Large intestine (tissue), 3 donors: ENCODE measurements at regions not wholly inside any gene's neighbourhood (a gene's known extent, or its start where the extent isn't known, plus 50 kb on each side); places are given as distances from the start of the nearest gene placed in this dataset.

Experiments
- DNase-seq, 2 donors: peaks; one replicate each; pipeline versions ENCODE4 v3.0.0 to v3.0.0-alpha.2; 2013
- H3K27ac ChIP-seq: one replicate; pipeline ENCODE4 v1.5.1; 2013; ENCODE audit warnings: low read length
- H3K27me3 ChIP-seq: 2 replicates; pipeline ENCODE4 v1.6.1; 2013; ENCODE audit warnings: low read length; ENCODE audit not compliant: control insufficient read depth, insufficient read depth
- H3K36me3 ChIP-seq: 2 replicates; pipeline ENCODE4 v1.6.1; 2013; ENCODE audit warnings: low read length; ENCODE audit not compliant: control insufficient read depth, insufficient read depth
- H3K4me1 ChIP-seq: one replicate; pipeline ENCODE4 v1.6.1; 2013; ENCODE audit warnings: low read length; ENCODE audit not compliant: control insufficient read depth, insufficient read depth
- H3K4me3 ChIP-seq: one replicate; pipeline ENCODE4 v1.5.1; 2013; ENCODE audit warnings: low read length
- H3K9me3 ChIP-seq: one replicate; pipeline ENCODE4 v1.6.1; 2013; ENCODE audit warnings: mild to moderate bottlenecking, low read depth, low read length, moderate library complexity; ENCODE audit not compliant: control insufficient read depth
- WGBS: methylation state at CpG from one replicate; pipeline ENCODE4 v1.1.5; 2013; ENCODE audit warnings: low lambda C conversion rate; ENCODE audit not compliant: insufficient coverage; 5-methylcytosine and 5-hydroxymethylcytosine counted together

DNA sequence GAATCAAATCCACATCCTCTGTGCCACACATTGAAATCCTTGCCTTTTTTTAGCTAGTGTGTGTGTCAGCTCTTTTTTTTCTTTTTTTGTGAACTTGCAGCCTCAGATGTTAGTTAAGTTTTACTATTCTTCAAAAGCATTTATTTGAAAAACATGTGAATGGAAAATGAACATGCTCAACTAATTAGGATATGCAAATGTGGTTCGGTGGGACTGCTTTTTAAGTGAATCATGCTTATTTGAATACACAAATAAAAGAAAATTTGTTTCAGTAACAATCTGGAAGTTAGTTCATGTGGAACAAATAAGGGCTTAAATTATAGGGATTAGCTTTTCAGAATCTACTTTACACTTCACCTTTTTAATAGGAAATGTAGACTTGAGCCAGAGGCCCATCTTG is 751.5 kb upstream of the FAM241A start:
- H3K36me3 ChIP-seq: no peaks in the 10 kb centered on the region
- H3K27ac ChIP-seq: no peak overlapping the region
- no peaks in the 10 kb centered on the region for H3K9me3 ChIP-seq
- no peak overlapping the region for H3K4me3 ChIP-seq
- no peaks in the 10 kb centered on the region for H3K27me3 ChIP-seq
- no peak for DNase-seq
- H3K4me1 ChIP-seq: no peaks in the 10 kb centered on the region
- WGBS: 100% methylated on average over 1 of the region's 1 CpG

DNA sequence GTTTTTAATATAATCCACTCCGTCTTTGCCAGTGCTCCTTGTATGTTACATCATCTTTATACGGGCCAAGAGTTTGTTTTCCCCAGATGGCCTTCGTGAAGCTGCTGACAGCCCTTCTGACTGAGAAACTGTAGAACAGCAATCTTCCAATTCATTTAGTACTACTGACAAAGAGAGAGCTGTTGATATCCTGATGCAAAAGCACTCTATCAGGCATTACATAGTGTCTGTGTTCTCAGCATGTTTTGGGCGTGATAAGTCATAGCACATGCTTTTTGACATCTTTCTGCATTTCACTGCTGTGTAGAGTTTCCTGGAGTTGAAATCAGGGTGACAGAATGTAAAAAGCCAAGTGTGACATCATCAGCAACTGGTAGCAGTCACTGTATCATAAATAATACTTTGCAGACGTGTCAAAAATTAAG is 746.3 kb upstream of the FAM241A start:
- Histone ChIP-seq H3K4me1 (no peaks in the 10 kb centered on the region), H3K27ac (no peak overlapping the region), H3K4me3 (no peak overlapping the region), H3K9me3 (no peaks in the 10 kb centered on the region), H3K36me3 (no peaks in the 10 kb centered on the region), H3K27me3 (no peaks in the 10 kb centered on the region)
- WGBS: 50% methylated on average over 1 of the region's 5 CpGs
- peak; percentile 5 to 22 for DNase-seq

DNA sequence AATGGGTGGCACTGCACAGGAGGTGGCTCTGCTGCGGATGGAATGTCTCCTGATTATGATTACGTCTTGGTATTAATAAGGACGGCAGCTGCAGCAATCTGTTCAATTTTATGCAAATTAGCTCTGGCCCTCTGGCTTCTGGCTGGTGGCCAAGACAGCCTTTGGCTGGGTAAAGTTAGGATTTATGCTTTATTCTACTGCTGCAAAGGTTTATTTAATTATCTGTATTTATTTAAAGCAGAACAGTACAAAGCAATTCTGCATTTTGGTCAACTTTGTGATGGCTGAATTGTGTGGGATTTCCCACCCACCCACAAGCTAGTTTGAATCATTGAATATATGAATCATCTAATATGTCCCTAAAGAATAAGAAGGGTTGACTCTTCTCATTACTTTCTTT is 745.6 kb upstream of the FAM241A start:
- H3K36me3 ChIP-seq: no peaks in the 10 kb centered on the region
- no peaks in the 10 kb centered on the region for H3K4me1 ChIP-seq
- no CpG with 5 or more reads among the region's 3 CpGs for WGBS
- DNase-seq: peak in 1 of 2 donors; percentile 5
- H3K9me3 ChIP-seq: no peaks in the 10 kb centered on the region
- H3K27me3 ChIP-seq: no peaks in the 10 kb centered on the region
- H3K27ac ChIP-seq: no peak overlapping the region
- H3K4me3 ChIP-seq: no peak overlapping the region

DNA sequence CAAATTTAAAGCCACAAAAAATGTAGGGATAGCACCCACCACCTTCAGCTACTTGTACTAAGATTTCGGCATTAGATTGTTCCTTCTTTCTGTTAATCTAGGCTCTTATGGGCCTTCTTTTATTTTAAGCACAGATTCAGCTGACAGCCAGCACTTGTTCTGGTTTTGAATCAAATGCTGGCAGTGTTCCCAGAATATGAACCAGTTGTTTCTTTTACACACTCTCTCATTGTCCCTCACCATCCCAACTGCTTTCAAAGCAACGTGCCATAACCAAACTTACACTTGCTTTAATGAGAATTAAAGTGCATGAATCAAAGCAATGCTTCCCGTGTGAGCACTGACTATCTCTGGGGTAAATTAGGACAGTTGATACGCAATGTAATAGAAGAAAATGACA is 744.5 kb upstream of the FAM241A start:
- no peak overlapping the region for H3K4me3 ChIP-seq

DNA sequence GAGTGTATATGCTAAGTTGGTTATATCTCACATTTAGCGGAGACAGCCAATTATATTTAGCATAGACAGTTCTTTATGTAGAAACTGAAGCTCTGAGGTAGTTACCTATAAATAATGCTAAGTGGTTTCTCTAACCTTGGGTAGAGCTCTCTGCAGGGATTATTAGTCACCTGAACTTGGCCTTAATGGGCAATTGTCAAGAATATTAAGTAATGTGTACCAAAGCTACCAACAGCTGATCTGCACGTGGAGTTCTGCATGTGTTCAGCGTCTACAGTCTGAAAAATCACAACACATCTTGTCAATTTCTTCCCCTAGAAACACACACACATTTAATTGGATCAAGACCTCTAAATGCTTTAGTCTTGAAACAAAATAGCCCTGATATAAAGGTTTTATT is 740.6 kb upstream of the FAM241A start:
- no CpG with 5 or more reads among the region's 3 CpGs for WGBS
- H3K36me3 ChIP-seq: no peaks in the 10 kb centered on the region
- H3K27ac ChIP-seq: no peak overlapping the region
- DNase-seq: no peak
- no peaks in the 10 kb centered on the region for H3K4me1 ChIP-seq
- no peak overlapping the region for H3K4me3 ChIP-seq
- no peaks in the 10 kb centered on the region for H3K9me3 ChIP-seq
- H3K27me3 ChIP-seq: no peaks in the 10 kb centered on the region

More for the DNA sequence above, 744.5 kb upstream of the FAM241A start:
- Histone ChIP-seq H3K9me3 (no peaks in the 10 kb centered on the region), H3K27ac (no peak overlapping the region), H3K27me3 (no peaks in the 10 kb centered on the region), H3K36me3 (no peaks in the 10 kb centered on the region), H3K4me1 (no peaks in the 10 kb centered on the region)
- peak in 1 of 2 donors; percentile 7 for DNase-seq
- 100% methylated on average over 2 of the region's 4 CpGs for WGBS

DNA sequence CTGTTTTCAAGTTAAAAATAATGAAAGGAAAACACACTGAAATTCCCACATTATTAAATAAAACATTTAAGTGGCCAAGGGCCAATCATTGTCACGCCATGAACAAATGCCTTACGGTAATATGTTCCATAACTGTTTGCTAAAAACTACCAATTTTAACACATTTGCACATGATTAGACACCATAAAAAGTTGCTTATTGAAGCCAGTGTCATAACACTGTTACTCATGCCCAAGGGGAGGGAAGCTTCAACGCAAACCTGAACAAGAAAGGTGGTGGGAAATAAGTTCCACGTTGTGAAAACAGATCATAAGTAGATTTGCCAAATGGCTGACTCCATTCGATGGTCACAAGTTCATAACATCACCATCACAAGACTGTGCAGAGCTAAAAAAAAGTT is 739.3 kb upstream of the FAM241A start:
- H3K4me3 ChIP-seq: no peak overlapping the region
- H3K4me1 ChIP-seq: no peaks in the 10 kb centered on the region
- H3K27me3 ChIP-seq: no peaks in the 10 kb centered on the region
- no CpG with 5 or more reads among the region's 5 CpGs for WGBS
- no peak for DNase-seq
- no peaks in the 10 kb centered on the region for H3K9me3 ChIP-seq
- H3K27ac ChIP-seq: no peak overlapping the region
- no peaks in the 10 kb centered on the region for H3K36me3 ChIP-seq

DNA sequence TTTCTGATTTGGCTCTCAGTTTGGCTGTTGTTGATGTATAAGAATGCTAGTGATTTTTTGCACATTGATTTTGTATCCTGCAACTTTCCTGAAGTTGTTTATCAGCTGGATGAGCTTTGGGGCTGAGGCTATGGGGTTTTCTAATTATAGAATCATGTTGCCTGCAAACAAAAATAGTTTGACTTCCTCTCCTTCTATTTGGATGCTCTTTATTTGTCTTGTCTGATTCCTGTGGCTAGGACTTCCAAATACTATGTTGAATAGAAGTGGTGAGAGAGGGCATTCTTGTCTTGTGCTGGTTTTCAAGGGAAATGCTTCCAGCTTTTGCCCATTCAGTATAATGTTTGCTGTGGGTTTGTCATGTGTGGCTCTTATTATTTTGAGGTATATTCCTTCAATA is 734.7 kb upstream of the FAM241A start:
- Histone ChIP-seq H3K27me3 (no peaks in the 10 kb centered on the region), H3K4me1 (no peaks in the 10 kb centered on the region), H3K27ac (no peak overlapping the region), H3K9me3 (no peaks in the 10 kb centered on the region), H3K4me3 (no peak overlapping the region), H3K36me3 (no peaks in the 10 kb centered on the region)
- no peak for DNase-seq

DNA sequence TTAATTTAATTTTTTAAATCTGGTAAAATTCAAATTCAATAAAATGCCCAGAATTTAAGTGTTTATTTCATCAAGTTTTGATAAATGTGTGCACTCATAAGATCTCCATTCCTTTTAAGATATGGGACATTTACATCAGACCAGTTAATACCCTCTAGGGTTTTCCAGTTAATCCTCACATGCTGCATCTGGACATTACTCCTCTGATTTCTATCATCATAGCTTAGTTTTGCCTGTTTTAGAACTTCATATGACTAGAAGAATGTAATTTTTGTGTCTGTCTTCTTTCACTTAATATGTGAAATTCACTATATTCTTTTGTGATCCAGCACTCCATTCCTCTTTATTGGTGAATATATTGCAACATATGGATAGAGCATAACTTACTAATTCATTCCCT is 727.7 kb upstream of the FAM241A start:
- DNase-seq: no peak
- Histone ChIP-seq H3K27ac (no peak overlapping the region), H3K4me1 (no peaks in the 10 kb centered on the region), H3K9me3 (no peaks in the 10 kb centered on the region), H3K36me3 (no peaks in the 10 kb centered on the region), H3K4me3 (no peak overlapping the region), H3K27me3 (no peaks in the 10 kb centered on the region)

DNA sequence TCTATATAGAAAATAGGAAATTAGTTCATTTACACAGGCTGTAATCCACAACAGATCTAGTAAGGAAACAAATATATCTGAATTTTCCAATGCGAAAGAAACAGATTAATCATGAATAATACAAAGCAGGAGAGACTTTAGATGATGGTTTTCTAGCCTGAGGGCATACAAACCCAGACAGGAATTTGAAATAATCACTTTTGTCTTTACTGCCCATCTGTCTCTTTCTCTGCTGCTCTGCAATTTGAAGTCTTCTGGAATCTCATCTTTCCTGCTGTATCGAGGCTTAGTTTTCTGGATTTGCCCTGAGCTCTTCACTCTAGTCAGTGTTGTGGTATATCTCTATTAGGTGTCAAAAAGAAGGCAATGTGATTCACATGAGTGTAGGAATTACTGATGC is 711.8 kb upstream of the FAM241A start:
- no peaks in the 10 kb centered on the region for H3K4me1 ChIP-seq
- no peak overlapping the region for H3K27ac ChIP-seq
- no peak for DNase-seq
- no peaks in the 10 kb centered on the region for H3K9me3 ChIP-seq
- H3K27me3 ChIP-seq: no peaks in the 10 kb centered on the region
- 80% methylated on average over 1 of the region's 2 CpGs for WGBS
- H3K4me3 ChIP-seq: no peak overlapping the region
- no peaks in the 10 kb centered on the region for H3K36me3 ChIP-seq

DNA sequence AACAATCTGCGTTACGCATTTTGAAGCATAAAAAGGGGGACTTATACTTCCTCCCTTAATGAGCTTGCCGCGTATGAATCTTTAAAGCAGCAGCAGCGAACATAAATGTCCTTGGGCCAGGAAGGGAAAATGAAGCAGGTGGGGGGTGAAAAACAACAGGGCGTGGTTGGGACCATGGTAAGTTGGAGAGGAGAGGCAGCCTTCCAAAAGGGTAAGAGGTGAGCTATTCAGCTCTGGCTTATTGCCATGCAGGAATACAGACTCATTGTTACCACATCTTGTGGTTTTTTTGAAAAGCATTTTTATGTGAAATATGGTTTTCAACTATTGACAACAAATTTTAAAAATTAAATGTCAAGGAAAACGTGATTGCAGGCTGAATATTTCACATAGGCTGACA is 710.7 kb upstream of the FAM241A start:
- Histone ChIP-seq H3K4me3 (no peak overlapping the region), H3K4me1 (no peaks in the 10 kb centered on the region), H3K27me3 (no peaks in the 10 kb centered on the region), H3K36me3 (no peaks in the 10 kb centered on the region), H3K27ac (no peak overlapping the region), H3K9me3 (no peaks in the 10 kb centered on the region)
- WGBS: 80% methylated on average over 2 of the region's 7 CpGs
- no peak for DNase-seq

DNA sequence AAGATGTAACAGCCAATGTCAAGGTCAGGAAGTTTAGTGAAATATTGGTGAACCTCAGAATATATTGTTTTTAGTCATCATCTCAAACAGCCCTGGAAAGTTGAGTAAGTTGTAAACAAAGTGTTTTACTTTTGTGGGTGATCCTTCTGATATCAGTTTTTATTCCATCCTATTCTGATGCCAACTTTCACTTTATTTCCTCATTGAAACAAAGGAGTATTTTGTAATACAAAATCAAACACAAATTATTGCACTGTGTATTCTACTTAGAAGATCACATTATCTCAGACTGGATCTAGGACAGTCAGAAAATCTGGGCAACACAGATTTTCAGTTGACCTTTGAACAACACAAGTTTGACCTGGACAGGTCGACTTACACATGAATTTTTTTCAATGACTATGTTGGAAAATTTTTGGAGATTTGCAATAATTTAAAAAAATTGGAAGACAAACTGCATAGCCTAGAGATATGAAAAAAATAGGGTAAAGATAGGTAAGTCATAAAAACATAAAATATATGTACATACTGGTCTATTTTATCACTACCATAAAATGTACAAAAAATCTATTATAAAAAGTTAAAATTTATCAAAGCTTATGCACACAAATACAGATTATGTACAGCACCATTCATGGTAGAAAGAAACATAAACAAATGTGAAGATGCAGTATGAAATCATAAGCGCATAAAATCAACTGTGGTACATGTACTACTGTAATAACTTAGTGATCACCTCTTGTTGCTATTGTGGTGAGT is 709.1 kb upstream of the FAM241A start:
- Histone ChIP-seq H3K4me1 (no peaks in the 10 kb centered on the region), H3K27ac (no peak overlapping the region), H3K36me3 (no peaks in the 10 kb centered on the region), H3K4me3 (no peak overlapping the region), H3K27me3 (no peaks in the 10 kb centered on the region), H3K9me3 (no peaks in the 10 kb centered on the region)
- no peak for DNase-seq
- WGBS: 67% methylated on average over 1 of the region's 2 CpGs
